ENCODE measurements at regions not wholly inside any gene's neighbourhood (a gene's known extent, or its start where the extent isn't known, plus 50 kb on each side); places are given as distances from the start of the nearest gene placed in this dataset.

DNA sequence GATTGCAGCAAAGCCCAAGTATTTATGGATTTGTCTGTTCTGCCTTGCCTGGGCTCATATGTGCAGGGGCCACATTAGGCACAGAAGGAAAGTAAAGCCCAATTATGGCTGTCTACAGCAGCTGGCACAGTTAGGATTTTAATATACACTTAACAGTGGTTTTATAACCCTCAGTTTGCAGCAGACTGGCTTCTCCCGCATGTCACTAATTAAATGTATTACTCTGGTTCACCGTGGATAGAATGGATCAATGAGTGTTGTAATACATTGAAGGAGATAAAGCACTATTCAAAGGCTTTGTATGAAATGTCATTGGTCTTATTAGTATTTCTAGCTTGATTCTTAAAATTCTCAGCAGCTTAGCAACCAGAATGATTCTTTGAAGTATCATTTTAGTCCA is 320.2 kb downstream of the KCNS3 start:
- TF ChIP-seq, protein P1, sequence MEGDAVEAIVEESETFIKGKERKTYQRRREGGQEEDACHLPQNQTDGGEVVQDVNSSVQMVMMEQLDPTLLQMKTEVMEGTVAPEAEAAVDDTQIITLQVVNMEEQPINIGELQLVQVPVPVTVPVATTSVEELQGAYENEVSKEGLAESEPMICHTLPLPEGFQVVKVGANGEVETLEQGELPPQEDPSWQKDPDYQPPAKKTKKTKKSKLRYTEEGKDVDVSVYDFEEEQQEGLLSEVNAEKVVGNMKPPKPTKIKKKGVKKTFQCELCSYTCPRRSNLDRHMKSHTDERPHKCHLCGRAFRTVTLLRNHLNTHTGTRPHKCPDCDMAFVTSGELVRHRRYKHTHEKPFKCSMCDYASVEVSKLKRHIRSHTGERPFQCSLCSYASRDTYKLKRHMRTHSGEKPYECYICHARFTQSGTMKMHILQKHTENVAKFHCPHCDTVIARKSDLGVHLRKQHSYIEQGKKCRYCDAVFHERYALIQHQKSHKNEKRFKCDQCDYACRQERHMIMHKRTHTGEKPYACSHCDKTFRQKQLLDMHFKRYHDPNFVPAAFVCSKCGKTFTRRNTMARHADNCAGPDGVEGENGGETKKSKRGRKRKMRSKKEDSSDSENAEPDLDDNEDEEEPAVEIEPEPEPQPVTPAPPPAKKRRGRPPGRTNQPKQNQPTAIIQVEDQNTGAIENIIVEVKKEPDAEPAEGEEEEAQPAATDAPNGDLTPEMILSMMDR (IDR thresholded peaks at IDR 0.05 in 2 of 3, conservative IDR thresholded peaks at IDR 0.05 in 1 of 3; ENCODE audit: control insufficient read depth in 2 of 3, extremely low read depth in 1 of 3, insufficient read depth in 1 of 3, low read depth in 3 of 3, low read length in 3 of 3), result no peak
- TF ChIP-seq, protein P2, sequence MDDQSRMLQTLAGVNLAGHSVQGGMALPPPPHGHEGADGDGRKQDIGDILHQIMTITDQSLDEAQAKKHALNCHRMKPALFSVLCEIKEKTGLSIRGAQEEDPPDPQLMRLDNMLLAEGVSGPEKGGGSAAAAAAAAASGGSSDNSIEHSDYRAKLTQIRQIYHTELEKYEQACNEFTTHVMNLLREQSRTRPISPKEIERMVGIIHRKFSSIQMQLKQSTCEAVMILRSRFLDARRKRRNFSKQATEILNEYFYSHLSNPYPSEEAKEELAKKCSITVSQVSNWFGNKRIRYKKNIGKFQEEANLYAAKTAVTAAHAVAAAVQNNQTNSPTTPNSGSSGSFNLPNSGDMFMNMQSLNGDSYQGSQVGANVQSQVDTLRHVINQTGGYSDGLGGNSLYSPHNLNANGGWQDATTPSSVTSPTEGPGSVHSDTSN (IDR thresholded peaks at IDR 0.05; ENCODE audit: insufficient replicate concordance, low read depth, low read length), result no peak
- TF ChIP-seq YBX1 (IDR thresholded peaks at IDR 0.05), result no peak
- TF ChIP-seq TAF1 (IDR thresholded peaks at IDR 0.05; ENCODE audit: borderline replicate concordance, low read depth, low read length), result no peak
- TF ChIP-seq CHD2 (IDR thresholded peaks at IDR 0.05; ENCODE audit: borderline replicate concordance, low read depth, low read length), result no peak
- no peak for TF ChIP-seq SPI1 (IDR thresholded peaks at IDR 0.05; ENCODE audit: borderline replicate concordance, insufficient read depth, low read depth, low read length)
- TF ChIP-seq ZNF274 (IDR thresholded peaks at IDR 0.05; ENCODE audit: insufficient read depth, insufficient read length), result no peak
- TF ChIP-seq CEBPB (IDR thresholded peaks at IDR 0.05; ENCODE audit: borderline replicate concordance in 1 of 2, low read depth in 2 of 2, low read length in 2 of 2), result no peak
- TF ChIP-seq, protein P3, sequence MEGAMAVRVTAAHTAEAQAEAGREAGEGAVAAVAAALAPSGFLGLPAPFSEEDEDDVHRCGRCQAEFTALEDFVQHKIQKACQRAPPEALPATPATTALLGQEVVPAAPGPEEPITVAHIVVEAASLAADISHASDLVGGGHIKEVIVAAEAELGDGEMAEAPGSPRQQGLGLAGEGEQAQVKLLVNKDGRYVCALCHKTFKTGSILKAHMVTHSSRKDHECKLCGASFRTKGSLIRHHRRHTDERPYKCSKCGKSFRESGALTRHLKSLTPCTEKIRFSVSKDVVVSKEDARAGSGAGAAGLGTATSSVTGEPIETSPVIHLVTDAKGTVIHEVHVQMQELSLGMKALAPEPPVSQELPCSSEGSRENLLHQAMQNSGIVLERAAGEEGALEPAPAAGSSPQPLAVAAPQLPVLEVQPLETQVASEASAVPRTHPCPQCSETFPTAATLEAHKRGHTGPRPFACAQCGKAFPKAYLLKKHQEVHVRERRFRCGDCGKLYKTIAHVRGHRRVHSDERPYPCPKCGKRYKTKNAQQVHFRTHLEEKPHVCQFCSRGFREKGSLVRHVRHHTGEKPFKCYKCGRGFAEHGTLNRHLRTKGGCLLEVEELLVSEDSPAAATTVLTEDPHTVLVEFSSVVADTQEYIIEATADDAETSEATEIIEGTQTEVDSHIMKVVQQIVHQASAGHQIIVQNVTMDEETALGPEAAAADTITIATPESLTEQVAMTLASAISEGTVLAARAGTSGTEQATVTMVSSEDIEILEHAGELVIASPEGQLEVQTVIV (IDR thresholded peaks at IDR 0.05; ENCODE audit: borderline replicate concordance, partially characterized antibody), result no peak
- TF ChIP-seq, protein P4, sequence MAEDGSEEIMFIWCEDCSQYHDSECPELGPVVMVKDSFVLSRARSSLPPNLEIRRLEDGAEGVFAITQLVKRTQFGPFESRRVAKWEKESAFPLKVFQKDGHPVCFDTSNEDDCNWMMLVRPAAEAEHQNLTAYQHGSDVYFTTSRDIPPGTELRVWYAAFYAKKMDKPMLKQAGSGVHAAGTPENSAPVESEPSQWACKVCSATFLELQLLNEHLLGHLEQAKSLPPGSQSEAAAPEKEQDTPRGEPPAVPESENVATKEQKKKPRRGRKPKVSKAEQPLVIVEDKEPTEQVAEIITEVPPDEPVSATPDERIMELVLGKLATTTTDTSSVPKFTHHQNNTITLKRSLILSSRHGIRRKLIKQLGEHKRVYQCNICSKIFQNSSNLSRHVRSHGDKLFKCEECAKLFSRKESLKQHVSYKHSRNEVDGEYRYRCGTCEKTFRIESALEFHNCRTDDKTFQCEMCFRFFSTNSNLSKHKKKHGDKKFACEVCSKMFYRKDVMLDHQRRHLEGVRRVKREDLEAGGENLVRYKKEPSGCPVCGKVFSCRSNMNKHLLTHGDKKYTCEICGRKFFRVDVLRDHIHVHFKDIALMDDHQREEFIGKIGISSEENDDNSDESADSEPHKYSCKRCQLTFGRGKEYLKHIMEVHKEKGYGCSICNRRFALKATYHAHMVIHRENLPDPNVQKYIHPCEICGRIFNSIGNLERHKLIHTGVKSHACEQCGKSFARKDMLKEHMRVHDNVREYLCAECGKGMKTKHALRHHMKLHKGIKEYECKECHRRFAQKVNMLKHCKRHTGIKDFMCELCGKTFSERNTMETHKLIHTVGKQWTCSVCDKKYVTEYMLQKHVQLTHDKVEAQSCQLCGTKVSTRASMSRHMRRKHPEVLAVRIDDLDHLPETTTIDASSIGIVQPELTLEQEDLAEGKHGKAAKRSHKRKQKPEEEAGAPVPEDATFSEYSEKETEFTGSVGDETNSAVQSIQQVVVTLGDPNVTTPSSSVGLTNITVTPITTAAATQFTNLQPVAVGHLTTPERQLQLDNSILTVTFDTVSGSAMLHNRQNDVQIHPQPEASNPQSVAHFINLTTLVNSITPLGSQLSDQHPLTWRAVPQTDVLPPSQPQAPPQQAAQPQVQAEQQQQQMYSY (CRISPR knock-in tag; IDR thresholded peaks at IDR 0.05), result no peak
- no peak for TF ChIP-seq LARP7 (IDR thresholded peaks at IDR 0.05)
- no peak for TF ChIP-seq SIN3A (IDR thresholded peaks at IDR 0.05; ENCODE audit: low read depth, low read length)
- no peak for TF ChIP-seq POLR2A (IDR thresholded peaks at IDR 0.05; ENCODE audit: low read depth, low read length)
- no peak for TF ChIP-seq RFX5 (IDR thresholded peaks at IDR 0.05; ENCODE audit: low read depth, low read length)
